Left hindlimb (tissue), 1 donor: ENCODE measurements at regions not wholly inside any gene's neighbourhood (a gene's known extent, or its start where the extent isn't known, plus 50 kb on each side); places are given as distances from the start of the nearest gene placed in this dataset.
"Not testable (repeated sequence)": the region's sequence is repeated elsewhere in the genome, so short reads cannot be mapped to it uniquely, and the experiment has no call there.

Experiments
- DNase-seq: peaks from one replicate; pipeline ENCODE4 v3.0.0-alpha.2; 2018

DNA sequence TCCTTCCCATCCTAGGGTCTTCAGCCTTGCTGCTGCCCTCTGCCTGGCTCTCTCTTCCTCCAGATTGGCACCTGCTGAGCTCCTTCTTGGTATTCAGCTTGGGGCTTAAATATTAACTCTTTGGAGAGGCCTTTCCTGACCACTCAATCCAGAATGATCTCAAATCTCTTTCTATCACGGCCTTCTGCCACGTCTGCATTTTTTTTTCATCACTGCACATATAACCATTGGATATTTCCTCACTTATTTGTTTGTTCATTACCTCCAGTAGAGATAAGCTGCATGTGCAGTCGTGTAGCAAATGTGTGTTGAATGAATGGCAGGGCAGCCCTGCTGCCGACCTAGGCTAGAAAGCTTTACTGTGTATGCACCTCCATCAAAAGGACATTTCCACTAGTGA lies 51.6 kb upstream of the MPP7 start:
- DNase-seq, result no peak

DNA sequence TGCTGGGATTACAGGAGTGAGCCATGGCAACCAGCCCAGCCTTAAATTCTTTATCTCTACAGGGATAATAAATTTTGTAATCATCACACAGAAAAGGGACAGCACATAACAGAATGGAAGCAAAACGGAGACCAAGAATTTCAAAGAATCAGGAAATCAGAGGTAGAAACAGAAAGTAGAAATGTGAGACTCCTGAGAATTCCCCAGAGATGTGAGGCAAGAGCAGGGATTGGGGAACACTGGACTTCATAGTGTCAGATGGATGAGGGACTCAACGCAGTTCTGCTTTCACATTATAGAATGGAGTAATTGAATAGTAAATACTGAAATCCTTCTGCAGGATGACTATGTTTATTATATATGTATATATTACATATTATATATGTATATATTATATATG lies 52.5 kb upstream of the MPP7 start:
- DNase-seq, result no peak

GRCh38 chr10:28359334-28359733 lies 56.5 kb upstream of the MPP7 start:
- DNase-seq, result no peak

GRCh38 chr10:28360175-28360574 lies 57.3 kb upstream of the MPP7 start:
- no peak for DNase-seq

GRCh38 chr10:28363376-28363775 lies 60.5 kb upstream of the MPP7 start:
- DNase-seq, result no peak

- DNase-seq, result no peak
These were observed 63.0 kb upstream of the MPP7 start for GRCh38 chr10:28365840-28366239.

DNA sequence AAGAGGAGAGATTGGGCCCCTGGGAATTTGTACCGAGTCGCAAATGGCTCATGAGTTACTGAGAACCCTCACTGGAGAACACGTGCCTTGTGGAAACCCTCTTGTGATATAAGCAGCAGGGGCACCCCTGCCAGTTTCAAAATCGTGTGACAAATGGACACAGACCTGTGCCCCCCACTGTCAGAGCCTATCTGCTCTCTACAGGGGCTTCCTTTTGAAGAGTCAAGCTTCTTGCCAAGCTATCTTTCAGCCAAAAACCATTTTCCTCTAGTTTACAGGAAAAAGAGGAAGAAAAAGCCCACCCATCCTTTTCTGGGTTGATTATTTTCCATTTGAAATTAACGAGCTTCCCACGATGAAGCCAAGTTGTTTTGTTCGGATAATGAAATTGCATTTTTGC lies 64.1 kb upstream of the MPP7 start:
- DNase-seq, result no peak

DNA sequence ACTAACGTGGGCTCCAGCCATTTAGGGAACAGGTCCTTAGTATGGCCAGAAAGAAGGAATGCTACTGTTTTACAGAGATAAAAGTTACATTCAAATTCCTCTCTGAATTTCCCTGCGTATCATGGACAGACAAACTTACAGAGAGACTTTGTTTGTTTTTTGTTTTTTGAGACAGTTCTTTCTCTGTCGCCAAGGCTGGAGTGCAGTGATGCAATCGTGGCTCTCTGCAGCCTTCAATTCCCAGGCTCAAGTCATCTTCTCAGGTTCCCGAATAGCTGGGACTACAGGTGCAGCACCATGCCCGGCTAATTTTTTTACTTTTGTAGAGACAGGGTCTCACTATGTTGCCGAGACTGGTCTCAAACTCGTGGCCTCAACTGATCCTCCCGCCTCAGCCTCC lies 64.5 kb upstream of the MPP7 start:
- no peak for DNase-seq

DNA sequence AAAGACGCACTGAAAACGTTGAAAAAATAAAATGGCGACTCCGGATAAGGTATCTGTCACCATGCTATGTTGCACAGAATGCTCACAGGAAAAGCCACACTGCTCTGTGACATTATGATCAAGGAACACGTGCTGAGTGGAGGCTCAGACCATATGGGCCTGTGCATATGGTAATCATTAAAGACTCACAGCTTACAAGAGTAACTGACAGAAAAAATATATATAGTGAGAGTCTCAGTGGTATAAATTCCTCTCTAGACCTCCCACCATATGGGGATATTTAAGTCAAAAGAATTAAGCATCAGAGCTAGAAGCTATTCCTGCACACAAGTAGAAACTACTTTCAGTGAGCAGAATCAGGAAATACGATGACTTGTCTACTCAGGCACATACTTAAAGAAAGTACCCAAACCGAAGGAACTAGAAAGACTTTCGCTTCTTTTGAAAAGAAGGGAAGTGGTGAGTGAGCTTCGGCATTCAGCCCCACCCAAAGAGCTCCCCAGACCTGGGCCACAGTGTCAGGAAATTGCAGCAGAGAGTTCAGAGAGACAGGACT lies 65.1 kb upstream of the MPP7 start:
- no peak for DNase-seq

DNA sequence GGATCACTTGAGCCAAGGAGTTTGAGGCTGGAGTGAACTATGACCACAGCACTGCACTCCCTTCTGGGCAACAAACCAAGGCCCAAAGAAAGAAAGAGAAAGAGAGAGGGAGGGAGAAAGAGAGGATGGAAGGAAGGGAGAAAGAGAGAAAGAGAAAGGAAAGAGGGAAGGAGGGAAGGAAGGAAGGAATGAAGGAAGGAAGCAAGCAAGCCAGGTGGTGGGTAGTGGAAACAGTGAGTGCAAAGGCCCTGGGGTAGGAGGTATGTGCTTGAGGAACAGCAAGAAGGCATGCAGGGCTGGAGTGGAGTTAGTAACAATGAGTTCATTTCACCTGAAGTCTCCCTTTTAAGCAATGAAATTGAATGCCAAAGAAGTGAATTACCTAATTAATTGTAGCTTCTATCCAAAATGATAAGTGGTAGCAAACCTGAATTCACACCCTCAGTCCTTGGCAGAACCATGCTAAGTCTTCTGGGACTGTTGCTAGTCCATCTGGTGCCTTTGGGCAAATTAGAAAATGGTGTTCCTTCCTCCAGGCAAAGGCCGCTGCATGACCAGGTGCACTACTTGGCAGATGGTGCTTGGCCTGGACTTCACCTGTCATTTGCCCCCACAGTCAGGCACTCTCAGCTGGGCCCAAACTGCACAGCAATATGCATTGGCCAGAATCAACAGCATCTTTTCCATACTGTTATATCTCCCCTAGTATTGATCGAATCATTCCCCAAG lies 67.4 kb upstream of the MPP7 start:
- DNase-seq, result no peak

GRCh38 chr10:28371638-28372037 lies 68.8 kb upstream of the MPP7 start:
- DNase-seq, result not testable (repeated sequence)

DNA sequence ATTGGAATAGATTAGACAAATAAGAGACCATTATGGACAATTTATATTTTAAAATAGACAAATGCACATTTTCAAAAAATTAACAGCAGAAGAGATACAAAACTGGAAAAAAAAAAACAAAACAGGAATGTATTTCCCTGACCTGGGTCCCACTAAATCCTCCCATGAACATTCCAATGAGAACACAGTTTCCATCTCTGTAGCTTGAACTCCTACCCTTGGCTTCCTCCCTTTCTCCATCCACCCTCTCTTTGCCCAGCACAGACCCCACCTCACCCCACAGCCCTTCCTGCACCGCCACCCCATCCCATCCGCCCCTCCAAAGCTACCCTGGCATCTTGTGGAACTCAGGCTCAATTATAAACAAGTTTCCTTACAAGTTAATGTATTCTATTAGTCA lies 71.2 kb upstream of the MPP7 start:
- DNase-seq, result no peak

DNA sequence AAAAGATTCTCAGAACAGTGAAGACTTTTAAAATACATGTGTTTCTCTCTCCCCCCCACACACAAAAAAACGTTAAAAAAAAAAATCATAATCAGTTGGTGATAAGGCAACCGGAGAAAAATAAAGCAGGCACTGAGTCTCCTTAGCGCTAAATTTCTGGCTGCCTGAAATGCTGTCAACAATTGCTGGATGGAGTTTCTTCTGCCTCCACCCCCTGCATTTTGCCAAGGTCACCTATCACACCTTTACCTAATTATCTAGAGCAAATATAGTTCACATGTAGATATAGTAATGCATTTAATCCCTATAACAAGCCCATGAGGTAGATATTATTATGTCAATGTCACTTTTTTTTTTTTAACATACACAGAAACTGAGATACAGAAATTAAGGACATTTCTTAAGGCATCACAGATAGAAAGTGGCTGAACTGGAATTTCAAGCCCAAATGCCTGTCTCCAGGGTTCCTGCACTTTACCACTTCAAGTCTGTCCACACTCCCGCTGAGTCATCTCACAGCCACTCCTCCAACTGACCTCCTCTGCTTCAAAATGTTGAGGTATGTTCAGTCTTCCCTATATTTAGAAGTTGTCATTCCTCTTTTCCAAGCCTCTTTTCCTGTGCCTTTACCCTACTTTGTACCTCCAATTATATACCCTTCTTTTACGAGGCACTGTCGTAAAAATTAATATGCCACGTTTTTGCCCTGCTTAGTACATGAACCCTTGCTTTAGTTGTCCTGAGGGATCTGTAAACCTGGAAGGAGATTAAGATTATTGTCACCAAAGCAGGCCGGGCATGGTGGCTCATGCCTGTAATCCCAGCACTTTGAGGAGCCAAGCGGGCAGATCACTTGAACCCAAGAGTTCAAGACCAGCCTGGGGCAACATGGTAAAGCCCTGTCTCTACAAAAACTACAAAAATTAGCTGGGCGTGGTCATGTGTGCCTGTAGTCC lies 72.8 kb upstream of the MPP7 start:
- DNase-seq, result no peak

- no peak for DNase-seq
These were observed 76.2 kb upstream of the MPP7 start for GRCh38 chr10:28378986-28379585.

GRCh38 chr10:28381466-28381865 lies 78.6 kb upstream of the MPP7 start:
- no peak for DNase-seq

GRCh38 chr10:28381903-28382347 lies 79.1 kb upstream of the MPP7 start:
- DNase-seq, result peak; percentile 84

DNA sequence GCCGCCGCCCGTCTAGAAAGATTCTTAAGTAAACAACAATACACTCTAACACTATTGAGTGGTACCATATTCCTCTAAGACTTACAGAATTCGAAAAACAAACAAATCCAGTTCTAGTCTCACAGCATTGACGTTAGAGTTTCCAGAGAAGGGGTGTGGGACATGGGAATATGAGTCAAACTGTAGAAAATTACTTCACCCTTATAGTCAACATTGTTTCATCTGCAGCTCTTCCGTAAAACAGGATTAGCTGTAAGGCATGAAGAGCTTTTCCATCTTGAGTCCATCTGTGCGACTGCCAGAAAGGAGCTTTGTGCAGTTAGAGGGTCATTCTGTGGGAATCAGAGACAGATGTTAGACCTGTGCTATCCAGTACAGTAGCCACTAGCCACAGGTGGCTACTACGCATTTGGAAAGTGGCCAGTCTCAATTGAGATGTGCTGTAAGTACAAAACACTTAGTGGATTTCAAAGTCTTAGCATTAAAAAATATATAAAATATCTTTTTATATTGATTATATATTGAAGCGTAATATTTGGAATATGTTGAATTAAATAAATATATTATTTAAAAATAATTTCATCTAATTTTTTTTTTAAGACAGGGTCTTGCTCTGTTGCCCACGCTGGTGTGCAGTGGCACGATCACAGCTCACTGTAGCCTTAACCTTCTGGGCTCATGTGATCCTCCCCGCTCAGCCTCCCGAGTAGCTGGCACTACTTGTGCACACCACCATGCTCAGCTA lies 79.8 kb upstream of the MPP7 start:
- DNase-seq, result no peak

DNA sequence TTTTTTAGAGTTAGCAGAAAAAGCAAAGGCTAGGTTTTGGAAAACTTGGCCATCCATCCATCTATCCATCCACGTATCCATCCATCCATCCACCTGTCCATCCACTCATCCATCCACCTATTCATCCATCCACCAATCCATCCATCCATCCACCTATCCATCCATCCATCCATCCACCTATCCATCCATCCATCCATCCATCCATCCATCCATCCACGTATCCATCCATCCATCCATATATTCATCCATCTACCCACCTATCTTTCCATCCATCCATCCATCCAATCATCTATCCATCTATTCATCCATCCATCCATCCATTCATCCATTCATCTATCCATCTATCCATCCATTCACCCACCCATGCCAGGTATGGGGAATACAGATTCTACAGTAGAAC lies 81.7 kb upstream of the MPP7 start:
- DNase-seq, result no peak

DNA sequence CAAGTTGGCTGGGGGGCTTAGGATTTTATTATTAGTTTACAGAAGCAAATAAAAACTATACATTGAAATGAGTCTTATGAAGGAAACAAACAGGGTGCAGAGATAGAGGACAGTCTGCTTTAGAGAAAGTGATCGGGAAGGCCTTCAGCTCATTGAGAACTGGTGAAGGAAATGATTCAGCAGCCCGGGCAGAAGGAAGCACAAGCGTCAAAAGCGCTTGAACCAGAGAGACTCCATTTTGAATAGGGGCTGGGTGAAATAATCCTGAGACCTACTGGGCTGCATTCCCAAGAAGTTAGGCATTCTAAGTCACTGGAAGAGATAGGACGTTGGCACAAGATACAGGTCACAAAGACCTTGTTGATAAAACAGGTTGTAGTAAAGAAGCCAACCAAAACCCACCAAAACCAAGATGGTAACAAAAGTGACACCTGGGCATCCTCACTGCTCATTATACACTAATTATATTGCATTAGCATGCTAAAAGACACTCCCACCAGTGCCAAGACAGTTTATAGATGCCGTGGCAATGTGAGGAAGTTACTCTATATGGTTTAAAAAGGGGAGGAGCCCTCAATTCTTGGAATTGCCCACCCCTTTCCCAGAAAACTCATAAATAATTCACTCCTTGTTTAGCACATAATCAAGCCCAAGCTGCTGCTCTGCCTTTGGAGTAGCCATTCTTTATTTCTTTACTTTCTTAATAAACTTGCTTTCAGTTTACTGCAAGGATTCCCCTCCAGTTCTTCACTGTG lies 83.1 kb upstream of the MPP7 start:
- no peak for DNase-seq

- DNase-seq, result no peak
These were observed 83.6 kb upstream of the MPP7 start for GRCh38 chr10:28386503-28386868.

- no peak for DNase-seq
These were observed 84.3 kb upstream of the MPP7 start for GRCh38 chr10:28387140-28387539.

- DNase-seq, result no peak
These were observed 88.4 kb upstream of the MPP7 start for GRCh38 chr10:28391283-28391682.
